Tibial artery (tissue), 4 donors: ENCODE measurements at regions not wholly inside any gene's neighbourhood (a gene's known extent, or its start where the extent isn't known, plus 50 kb on each side); places are given as distances from the start of the nearest gene placed in this dataset.
"Not testable (repeated sequence)": the region's sequence is repeated elsewhere in the genome, so short reads cannot be mapped to it uniquely, and the experiment has no call there.

ENCODE experiments used
- DNase-seq, 2 donors: peaks; one replicate each; pipeline ENCODE4 v3.0.0-alpha.2; 2019
- H3K27ac ChIP-seq, 2 donors: fragments of 200-600 bp; sonication (generic) in 1 of 2; 1 replicate in 1 of 2; 2 replicates in 1 of 2; pipeline ENCODE4 v1.5.1; 2018 to 2019; ENCODE audit warnings: mild to moderate bottlenecking in 1 of 2
- H3K27me3 ChIP-seq, 2 donors: fragments of 200-600 bp; sonication (generic) in 1 of 2; one replicate each; pipeline versions ENCODE4 v1.5.1 to v1.6.0; 2016 to 2019
- H3K36me3 ChIP-seq, 3 donors: fragments of 200-600 bp; sonication (generic) in 2 of 3; one replicate each; pipeline ENCODE4 v1.5.1; 2016 to 2019; ENCODE audit warnings: mild to moderate bottlenecking in 2 of 3
- H3K4me1 ChIP-seq, 4 donors: fragments of 200-600 bp; sonication (generic) in 2 of 4; 1 replicate in 3 of 4; 2 replicates in 1 of 4; pipeline ENCODE4 v1.5.1; 2016 to 2019
- H3K4me3 ChIP-seq, 2 donors: fragments of 200-600 bp; sonication (generic) in 1 of 2; 1 replicate in 1 of 2; 2 replicates in 1 of 2; pipeline ENCODE4 v1.5.1; 2018 to 2019; ENCODE audit warnings: mild to moderate bottlenecking in 2 of 2
- H3K9me3 ChIP-seq, 3 donors: fragments of 200-600 bp; sonication (generic) in 1 of 3; one replicate each; pipeline ENCODE4 v1.5.1; 2016 to 2019
- intact Hi-C: fragments of 100-400 bp; cut with DNase I; formaldehyde crosslinking; loops from one replicate; pipeline ENCODE4 v1.15.0; 2023; ENCODE audit warnings: low total_unique reads
- TF ChIP-seq, protein P1 (sequence below), 2 experiments: fragments of 200-600 bp in 1 of 2; fragments of 450-650 bp in 1 of 2; IDR thresholded peaks; one replicate each; pipeline ENCODE4 v1.5.1; 2017 to 2019; ENCODE audit warnings: antibody characterized with exemption in 2 of 2, mild to moderate bottlenecking in 1 of 2, moderate library complexity in 1 of 2

DNA sequence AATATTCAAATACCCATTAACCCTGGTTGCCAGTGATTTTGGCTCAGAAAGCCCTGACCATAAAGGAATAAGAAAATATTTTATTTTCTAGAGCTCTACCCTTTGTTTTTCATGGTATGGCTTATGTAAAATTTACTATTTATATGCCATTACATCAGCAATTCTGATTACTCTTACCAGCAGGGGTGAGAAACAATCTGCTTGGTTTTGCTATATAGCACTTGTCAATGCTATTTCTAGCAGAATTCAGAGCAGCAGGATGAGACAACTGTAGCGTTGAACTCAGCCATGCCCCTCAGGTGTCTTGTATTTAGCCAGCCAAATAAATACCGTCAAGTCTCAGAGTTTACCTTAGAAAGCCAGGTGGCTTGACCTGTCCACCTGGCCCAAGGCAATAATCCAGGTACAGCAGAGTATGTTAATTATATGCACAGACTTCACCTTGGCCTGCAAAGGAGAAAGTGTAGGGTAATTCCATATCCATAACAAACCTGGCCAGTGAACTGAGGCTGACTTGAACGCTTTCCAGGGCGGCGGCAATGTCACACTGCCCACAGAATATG, 1303.5 kb downstream of the RAPGEF2 start:
- H3K9me3 ChIP-seq = no peaks in the 10 kb centered on the region
- intact Hi-C loops = no loop called here
- no peak overlapping the region for H3K4me3 ChIP-seq
- H3K36me3 ChIP-seq = no peaks in the 10 kb centered on the region
- TF ChIP-seq, protein P1, sequence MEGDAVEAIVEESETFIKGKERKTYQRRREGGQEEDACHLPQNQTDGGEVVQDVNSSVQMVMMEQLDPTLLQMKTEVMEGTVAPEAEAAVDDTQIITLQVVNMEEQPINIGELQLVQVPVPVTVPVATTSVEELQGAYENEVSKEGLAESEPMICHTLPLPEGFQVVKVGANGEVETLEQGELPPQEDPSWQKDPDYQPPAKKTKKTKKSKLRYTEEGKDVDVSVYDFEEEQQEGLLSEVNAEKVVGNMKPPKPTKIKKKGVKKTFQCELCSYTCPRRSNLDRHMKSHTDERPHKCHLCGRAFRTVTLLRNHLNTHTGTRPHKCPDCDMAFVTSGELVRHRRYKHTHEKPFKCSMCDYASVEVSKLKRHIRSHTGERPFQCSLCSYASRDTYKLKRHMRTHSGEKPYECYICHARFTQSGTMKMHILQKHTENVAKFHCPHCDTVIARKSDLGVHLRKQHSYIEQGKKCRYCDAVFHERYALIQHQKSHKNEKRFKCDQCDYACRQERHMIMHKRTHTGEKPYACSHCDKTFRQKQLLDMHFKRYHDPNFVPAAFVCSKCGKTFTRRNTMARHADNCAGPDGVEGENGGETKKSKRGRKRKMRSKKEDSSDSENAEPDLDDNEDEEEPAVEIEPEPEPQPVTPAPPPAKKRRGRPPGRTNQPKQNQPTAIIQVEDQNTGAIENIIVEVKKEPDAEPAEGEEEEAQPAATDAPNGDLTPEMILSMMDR (IDR thresholded peaks at IDR 0.05) = no peak
- no peak overlapping the region for H3K27ac ChIP-seq
- H3K27me3 ChIP-seq = no peaks in the 10 kb centered on the region
- no peak for DNase-seq
- H3K4me1 ChIP-seq = no peaks in the 10 kb centered on the region

DNA sequence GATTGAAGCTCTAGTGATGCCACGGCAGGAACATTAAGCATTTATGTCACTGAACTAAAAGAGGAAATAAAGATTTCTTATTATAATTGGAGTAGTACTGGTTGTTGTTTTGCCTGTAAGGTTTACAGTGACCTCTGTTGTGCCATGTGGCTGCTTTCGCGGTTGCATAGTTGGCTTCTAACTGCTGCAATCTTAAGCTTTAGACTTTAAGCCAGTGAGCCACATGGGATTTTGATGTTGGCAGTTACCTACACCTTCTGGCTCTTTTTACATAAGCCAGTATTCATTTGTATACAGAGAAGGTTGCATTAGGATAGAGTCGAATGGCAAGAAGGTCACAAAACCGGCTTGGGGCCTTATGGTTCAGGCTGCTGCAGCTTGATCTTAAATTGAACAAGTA, 1311.6 kb downstream of the RAPGEF2 start:
- H3K4me1 ChIP-seq = no peaks in the 10 kb centered on the region
- no peak for DNase-seq
- H3K9me3 ChIP-seq = no peaks in the 10 kb centered on the region
- no peak overlapping the region for H3K27ac ChIP-seq
- no peak overlapping the region for H3K4me3 ChIP-seq
- no peaks in the 10 kb centered on the region for H3K36me3 ChIP-seq
- TF ChIP-seq, protein P1 (IDR thresholded peaks at IDR 0.05) = no peak
- no peaks in the 10 kb centered on the region for H3K27me3 ChIP-seq
- intact Hi-C loops = no loop called here

DNA sequence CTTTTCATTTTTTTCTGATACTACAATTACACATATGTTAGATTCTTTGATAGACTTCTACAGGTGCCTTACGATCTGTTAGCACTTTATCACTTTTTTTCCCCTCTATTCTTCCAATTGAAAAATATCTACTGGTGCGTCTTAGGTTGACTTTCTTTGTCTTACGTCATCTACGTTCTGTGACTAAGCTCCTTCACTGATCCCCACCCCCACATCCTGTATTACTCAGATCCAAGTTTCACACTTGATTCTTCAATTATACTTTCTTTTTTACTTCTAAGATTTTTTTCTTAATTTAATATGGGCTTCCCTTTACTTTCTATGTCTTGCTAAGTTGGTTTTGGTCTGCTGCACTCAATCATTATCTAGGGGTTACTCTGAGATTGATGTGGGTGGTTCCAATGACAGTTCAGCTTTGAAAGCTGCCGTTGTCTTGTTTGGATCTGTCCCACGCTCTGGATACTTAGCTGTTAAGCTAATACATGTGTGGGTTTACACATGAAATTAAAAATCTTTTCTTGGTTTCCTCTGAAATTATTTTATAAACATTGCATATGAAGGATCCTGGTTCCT, 1321.1 kb downstream of the RAPGEF2 start:
- H3K4me1 ChIP-seq = no peaks in the 10 kb centered on the region
- DNase-seq = no peak
- TF ChIP-seq, protein P1 (IDR thresholded peaks at IDR 0.05) = no peak
- H3K4me3 ChIP-seq = no peak overlapping the region
- H3K27me3 ChIP-seq = no peaks in the 10 kb centered on the region
- no peak overlapping the region for H3K27ac ChIP-seq
- intact Hi-C loops = no loop called here
- no peaks in the 10 kb centered on the region for H3K36me3 ChIP-seq
- no peaks in the 10 kb centered on the region for H3K9me3 ChIP-seq

DNA sequence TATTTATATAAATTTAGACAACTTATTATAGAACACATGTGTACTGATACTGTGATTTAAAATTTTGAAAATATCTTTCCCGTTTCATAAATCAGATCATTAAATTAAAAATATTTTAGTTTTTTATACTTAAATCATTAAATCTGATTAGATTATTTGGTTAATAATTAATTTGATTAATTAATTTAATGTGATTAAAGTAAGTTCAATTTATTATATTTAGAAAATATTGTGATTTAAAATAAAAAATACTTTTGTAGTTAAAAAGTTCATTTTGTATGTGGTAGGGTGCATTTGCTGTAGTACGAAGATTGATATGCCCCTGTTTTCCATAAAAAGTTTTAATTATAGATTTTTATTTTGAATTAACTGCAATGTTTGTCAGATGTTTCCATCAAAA, 1323.4 kb downstream of the RAPGEF2 start:
- Histone ChIP-seq H3K27ac (no peak overlapping the region), H3K36me3 (no peaks in the 10 kb centered on the region), H3K4me1 (no peaks in the 10 kb centered on the region), H3K4me3 (no peak overlapping the region), H3K27me3 (no peaks in the 10 kb centered on the region), H3K9me3 (no peaks in the 10 kb centered on the region)
- DNase-seq = no peak
- TF ChIP-seq, protein P1 (IDR thresholded peaks at IDR 0.05) = no peak
- intact Hi-C loops = no loop called here

DNA sequence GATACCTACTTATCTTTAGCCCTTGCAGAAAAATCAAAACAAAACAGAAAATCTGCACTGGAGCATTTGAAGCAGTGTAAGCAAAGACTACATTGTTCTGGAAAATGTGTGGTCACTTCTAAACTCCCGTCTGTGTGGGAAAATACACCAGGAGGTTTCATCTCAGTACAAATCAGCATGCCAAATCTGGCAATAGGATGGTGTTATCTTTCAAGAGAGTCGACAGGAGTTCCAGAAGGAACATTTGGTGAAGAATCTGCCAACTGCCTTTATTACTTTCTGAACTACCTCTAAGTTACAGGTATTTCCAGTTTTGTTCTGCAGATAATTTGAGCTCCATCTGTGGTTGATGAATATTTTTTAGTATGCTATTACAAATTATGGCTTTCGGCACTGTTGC, 1348.0 kb downstream of the RAPGEF2 start:
- Histone ChIP-seq H3K27ac (no peak overlapping the region), H3K36me3 (no peaks in the 10 kb centered on the region), H3K27me3 (no peaks in the 10 kb centered on the region), H3K4me3 (no peak overlapping the region), H3K9me3 (no peaks in the 10 kb centered on the region), H3K4me1 (no peaks in the 10 kb centered on the region)
- TF ChIP-seq, protein P1 (IDR thresholded peaks at IDR 0.05) = no peak
- intact Hi-C loops = no loop called here
- DNase-seq = no peak

DNA sequence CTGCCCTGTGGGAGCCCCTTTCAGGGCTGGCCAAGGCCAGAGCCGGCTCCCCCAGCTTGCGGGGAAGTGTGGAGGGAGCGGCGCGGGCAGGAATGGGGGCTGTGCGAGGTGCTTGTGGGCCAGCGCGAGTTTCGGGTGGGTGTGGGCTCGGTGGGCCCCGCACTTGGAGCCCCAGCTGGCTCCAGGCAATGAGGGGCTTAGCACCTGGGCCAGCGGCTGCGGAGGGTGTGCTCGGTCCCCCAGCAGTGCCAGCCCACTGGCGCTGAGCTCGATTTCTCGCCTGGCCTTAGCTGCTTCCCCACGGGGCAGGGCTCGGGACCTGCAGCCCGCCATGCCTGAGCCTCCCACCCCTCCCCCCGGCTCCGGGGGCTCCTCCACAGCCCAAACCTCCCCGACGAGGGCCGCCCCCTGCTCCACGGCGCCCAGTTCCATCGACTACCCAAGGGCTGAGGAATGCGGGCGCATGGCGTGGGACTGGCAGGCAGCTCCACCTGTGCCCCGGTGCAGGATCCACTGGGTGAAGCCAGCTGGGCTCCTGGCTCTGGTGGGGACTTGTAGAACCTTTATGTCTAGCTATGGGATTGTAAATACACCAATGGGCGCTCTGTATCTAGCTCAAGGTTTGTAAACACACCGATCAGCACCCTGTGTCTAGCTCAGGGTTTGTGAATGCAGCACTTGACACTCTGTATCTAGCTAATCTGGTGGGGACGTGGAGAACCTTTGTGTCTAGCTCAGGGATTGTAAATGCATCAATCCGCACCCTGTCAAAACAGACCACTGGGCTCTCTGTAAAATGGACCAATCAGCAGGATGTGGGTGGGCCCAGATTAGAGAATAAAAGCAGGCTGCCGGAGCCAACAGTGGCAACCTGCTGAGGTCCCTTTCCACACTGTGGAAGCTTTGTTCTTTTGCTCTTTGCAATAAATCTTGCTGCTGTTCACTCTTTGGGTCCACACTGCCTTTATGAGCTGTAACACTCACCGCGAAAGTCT, 1379.1 kb downstream of the RAPGEF2 start:
- intact Hi-C loops, H3K9me3 ChIP-seq, H3K4me3 ChIP-seq, H3K4me1 ChIP-seq, H3K36me3 ChIP-seq, DNase-seq, H3K27me3 ChIP-seq, H3K27ac ChIP-seq: not testable (repeated sequence)
